Transverse colon (tissue), 4 donors: ENCODE measurements at regions not wholly inside any gene's neighbourhood (a gene's known extent, or its start where the extent isn't known, plus 50 kb on each side); places are given as distances from the start of the nearest gene placed in this dataset.

Source experiments
- DNase-seq: peaks from one replicate; pipeline ENCODE4 v3.0.0-alpha.2; 2019
- H3K27ac ChIP-seq, 4 donors: fragments of 200-600 bp; sonication (generic); 2 replicates each; pipeline ENCODE4 v1.5.1; 2016 to 2018; ENCODE audit warnings: inconsistent platforms in 4 of 4
- H3K27me3 ChIP-seq: fragments of 200-600 bp; sonication (generic); 2 replicates; pipeline ENCODE4 v1.5.1; 2017; ENCODE audit warnings: inconsistent platforms
- H3K36me3 ChIP-seq, 4 donors: fragments of 200-600 bp; sonication (generic); 2 replicates each; pipeline ENCODE4 v1.5.1; 2017 to 2019; ENCODE audit warnings: inconsistent platforms in 4 of 4
- H3K4me1 ChIP-seq, 4 donors: fragments of 200-600 bp; sonication (generic); 2 replicates each; pipeline ENCODE4 v1.5.1; 2017 to 2020; ENCODE audit warnings: inconsistent platforms in 4 of 4
- H3K4me3 ChIP-seq, 4 donors: fragments of 200-600 bp; sonication (generic); 1 replicate in 1 of 4; 2 replicates in 3 of 4; pipeline versions ENCODE4 v1.5.1 to v1.6.1; 2017 to 2019; ENCODE audit warnings: inconsistent platforms in 4 of 4
- H3K9me3 ChIP-seq, 2 donors: fragments of 200-600 bp; sonication (generic); 2 replicates each; pipeline ENCODE4 v1.5.1; 2017 to 2019; ENCODE audit warnings: inconsistent platforms in 2 of 2
- EP300 ChIP-seq: sonication (generic); formaldehyde crosslinking; IDR thresholded peaks from one replicate; pipeline ENCODE4 v1.6.1; 2017; ENCODE audit warnings: antibody characterized with exemption, low read depth
- POLR2A ChIP-seq: fragments of 450-650 bp; IDR thresholded peaks from one replicate; pipeline ENCODE4 v1.6.1; 2016; ENCODE audit warnings: antibody characterized with exemption, mild to moderate bottlenecking, moderate library complexity
- POLR2AphosphoS5 ChIP-seq, 3 donors: sonication (generic); formaldehyde crosslinking; IDR thresholded peaks; one replicate each; pipeline ENCODE4 v1.6.1; 2016; ENCODE audit warnings: antibody characterized with exemption in 3 of 3
- WGBS, 2 donors: methylation state at CpG; one replicate each; pipeline ENCODE4 v1.1.5; 2018; ENCODE audit warnings: low coverage in 1 of 2; 5-methylcytosine and 5-hydroxymethylcytosine counted together
- in situ Hi-C, 4 donors: fragments of 200-750 bp; cut with MboI; loops; one replicate each; pipeline versions ENCODE4 v1.15.0 to v1.15.1; 2017; ENCODE audit warnings: low sequenced_read_pairs in 3 of 4, low pct_ligation_motif_present in 1 of 4, low pct_unique_long_range_greater_than_20kb in 1 of 4
- intact Hi-C: fragments of 100-400 bp; cut with DNase I; formaldehyde crosslinking; loops from one replicate; pipeline ENCODE4 v1.15.1; 2023; ENCODE audit warnings: low total_unique reads
- TF ChIP-seq, protein P1 (sequence below), 5 experiments: fragments of 200-600 bp in 3 of 5; fragments of 450-650 bp in 2 of 5; sonication (generic) in 3 of 5; IDR thresholded peaks; 1 replicate in 2 of 5; 2 replicates in 3 of 5; pipeline ENCODE4 v1.5.1; 2016 to 2017; ENCODE audit warnings: antibody characterized with exemption in 5 of 5, inconsistent platforms in 3 of 5, mild to moderate bottlenecking in 2 of 5, moderate library complexity in 1 of 5

DNA sequence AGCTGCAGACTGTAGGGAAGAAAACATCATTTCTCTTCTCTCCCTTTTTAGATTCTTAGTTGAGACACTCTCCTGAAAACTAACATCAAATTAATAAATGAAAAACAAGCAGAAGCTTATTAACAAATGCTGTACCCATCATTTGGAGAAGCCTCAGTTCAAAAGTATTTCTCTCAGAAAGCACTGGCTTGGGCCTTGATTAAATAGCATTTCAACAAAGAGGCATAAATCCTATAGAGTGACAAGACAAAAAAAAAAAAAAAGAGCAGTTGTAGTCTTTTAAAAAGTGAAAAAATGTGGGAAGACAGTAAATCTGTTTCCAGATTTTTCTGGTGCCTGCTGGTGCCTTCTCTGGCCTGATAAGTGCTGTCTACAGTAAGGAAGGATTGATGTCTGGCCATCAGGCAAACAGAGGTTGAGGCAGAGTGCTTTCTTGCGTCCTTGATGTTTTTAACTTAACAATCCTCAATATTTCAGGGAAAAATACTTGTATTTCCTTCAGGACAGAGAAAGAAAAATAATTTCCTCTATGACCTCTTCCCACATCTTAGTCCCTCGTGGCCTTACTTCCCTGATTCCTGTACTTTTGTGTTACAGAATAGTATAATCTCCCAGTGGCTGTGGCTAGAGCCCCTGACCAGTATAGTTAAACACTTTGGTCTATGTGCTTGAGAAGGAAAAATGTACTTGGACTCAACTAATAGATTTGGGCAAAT is 300.5 kb downstream of the HGF start:
- H3K9me3 ChIP-seq, result no peaks in the 10 kb centered on the region
- no peak for TF ChIP-seq EP300
- H3K27ac ChIP-seq, result peak overlapping the region; percentile 58 to 75 (median 68)
- intact Hi-C loops (loop anchor here (10.0 kb wide), 1 partner anchor 765 kb away; no protein-coding TSS in a partner anchor), in situ Hi-C loops (loop anchor here (25.0 kb wide), 2 partner anchors 557 to 782 kb away; partner anchors contain the start of gene SEMA3C (in 4 of the 4))
- DNase-seq, result no peak
- 48 to 63% methylated on average over 1 to 2 of the region's 2 CpGs for WGBS, 2 donors
- H3K4me3 ChIP-seq, result no peak overlapping the region
- no peaks in the 10 kb centered on the region for H3K27me3 ChIP-seq
- H3K36me3 ChIP-seq, result no peaks in the 10 kb centered on the region
- H3K4me1 ChIP-seq, result peaks cover 0 to 24% (median 15%) of the 10 kb centered on the region in 4 donors

DNA sequence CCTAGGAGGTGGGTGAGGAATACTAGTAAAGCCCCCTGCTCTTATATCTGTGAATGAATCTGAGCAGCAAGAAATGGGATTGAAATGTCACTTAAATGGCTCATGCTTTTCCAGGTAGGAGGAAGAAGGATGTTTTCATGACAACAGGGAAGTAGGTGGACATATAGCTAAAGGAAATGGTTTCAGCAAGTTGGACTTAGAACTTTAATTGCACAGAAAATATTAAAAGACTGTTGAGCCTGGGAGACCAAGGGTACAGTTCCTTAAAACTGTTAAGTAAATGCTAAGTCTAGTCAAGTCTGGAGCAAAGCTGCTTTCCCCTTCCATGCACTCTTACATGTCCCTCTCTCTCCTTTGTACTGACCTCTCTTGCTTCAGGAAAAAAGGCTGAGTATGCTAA is 301.3 kb downstream of the HGF start:
- DNase-seq, result no peak
- Histone ChIP-seq H3K4me3 (no peak overlapping the region), H3K27ac (peak overlapping the region; percentile 58 to 75 (median 68)), H3K36me3 (no peaks in the 10 kb centered on the region), H3K27me3 (no peaks in the 10 kb centered on the region), H3K9me3 (no peaks in the 10 kb centered on the region), H3K4me1 (peaks cover 0 to 24% (median 15%) of the 10 kb centered on the region in 4 donors)
- intact Hi-C loops (loop anchor here (10.0 kb wide), 1 partner anchor 764 kb away; no protein-coding TSS in a partner anchor), in situ Hi-C loops (loop anchor here (25.0 kb wide), 2 partner anchors 556 to 781 kb away; partner anchors contain the start of gene SEMA3C (in 4 of the 4))
- TF ChIP-seq EP300 (no peak), POLR2A (no peak), POLR2AphosphoS5 (IDR thresholded peaks at IDR 0.05) (no peak)
- TF ChIP-seq, protein P1, sequence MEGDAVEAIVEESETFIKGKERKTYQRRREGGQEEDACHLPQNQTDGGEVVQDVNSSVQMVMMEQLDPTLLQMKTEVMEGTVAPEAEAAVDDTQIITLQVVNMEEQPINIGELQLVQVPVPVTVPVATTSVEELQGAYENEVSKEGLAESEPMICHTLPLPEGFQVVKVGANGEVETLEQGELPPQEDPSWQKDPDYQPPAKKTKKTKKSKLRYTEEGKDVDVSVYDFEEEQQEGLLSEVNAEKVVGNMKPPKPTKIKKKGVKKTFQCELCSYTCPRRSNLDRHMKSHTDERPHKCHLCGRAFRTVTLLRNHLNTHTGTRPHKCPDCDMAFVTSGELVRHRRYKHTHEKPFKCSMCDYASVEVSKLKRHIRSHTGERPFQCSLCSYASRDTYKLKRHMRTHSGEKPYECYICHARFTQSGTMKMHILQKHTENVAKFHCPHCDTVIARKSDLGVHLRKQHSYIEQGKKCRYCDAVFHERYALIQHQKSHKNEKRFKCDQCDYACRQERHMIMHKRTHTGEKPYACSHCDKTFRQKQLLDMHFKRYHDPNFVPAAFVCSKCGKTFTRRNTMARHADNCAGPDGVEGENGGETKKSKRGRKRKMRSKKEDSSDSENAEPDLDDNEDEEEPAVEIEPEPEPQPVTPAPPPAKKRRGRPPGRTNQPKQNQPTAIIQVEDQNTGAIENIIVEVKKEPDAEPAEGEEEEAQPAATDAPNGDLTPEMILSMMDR (IDR thresholded peaks at IDR 0.05), result no peak

DNA sequence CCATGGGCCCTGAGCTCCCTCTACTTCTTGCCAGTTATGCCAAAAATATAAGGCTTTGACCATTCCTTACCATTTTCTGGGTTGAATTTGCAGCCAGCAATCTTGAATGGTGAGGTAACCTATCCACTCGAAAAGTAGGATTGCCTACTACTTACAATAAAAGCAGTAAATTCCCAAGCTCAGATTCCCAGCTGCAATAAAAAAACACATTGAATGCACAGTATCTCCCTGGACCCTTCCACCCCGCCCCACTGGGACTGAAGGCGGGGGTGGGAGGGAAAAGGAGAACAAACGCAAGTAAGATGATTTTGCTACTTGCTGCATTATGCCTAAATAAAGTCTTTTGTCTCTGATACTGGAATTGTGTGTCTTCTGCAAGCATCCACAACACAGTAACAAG is 301.9 kb downstream of the HGF start:
- in situ Hi-C loops, result loop anchor here (25.0 kb wide), 2 partner anchors 556 to 781 kb away; partner anchors contain the start of gene SEMA3C (in 4 of the 4)
- intact Hi-C loops, result loop anchor here (10.0 kb wide), 1 partner anchor 763 kb away; no protein-coding TSS in a partner anchor
- Histone ChIP-seq H3K4me3 (no peak overlapping the region), H3K9me3 (no peaks in the 10 kb centered on the region), H3K4me1 (peaks cover 0 to 24% (median 15%) of the 10 kb centered on the region in 4 donors), H3K36me3 (no peaks in the 10 kb centered on the region), H3K27ac (peak overlapping the region; percentile 58 to 75 (median 68)), H3K27me3 (no peaks in the 10 kb centered on the region)
- peak; percentile 15 for DNase-seq
- 60 to 63% methylated on average over 1 to 4 of the region's 4 CpGs for WGBS, 2 donors
- TF ChIP-seq, protein P1 (IDR thresholded peaks at IDR 0.05), result no peak
- TF ChIP-seq EP300, result no peak
- TF ChIP-seq POLR2AphosphoS5 (IDR thresholded peaks at IDR 0.05), result no peak
- no peak for TF ChIP-seq POLR2A

DNA sequence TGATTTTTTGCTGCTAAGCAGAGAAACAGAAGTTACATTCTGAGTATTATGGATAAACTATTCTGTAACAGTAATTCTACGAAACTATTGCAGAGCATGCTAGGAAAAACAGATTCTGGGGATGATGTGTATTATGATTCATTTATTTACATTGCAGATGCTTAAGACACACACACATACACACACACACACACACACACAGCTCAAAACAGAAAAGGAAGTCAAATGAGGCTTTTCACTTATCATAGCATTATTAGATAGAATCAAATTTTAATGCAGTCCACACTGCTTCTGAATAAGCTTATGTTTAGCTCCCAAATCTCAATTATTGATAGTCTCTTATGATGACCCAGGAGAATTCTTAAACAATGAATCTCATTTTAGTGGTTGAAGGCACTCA is 307.2 kb downstream of the HGF start:
- H3K4me1 ChIP-seq, result peaks cover 0 to 3% (median under 1%) of the 10 kb centered on the region in 4 donors
- no peak overlapping the region for H3K27ac ChIP-seq
- no peaks in the 10 kb centered on the region for H3K9me3 ChIP-seq
- TF ChIP-seq POLR2AphosphoS5 (IDR thresholded peaks at IDR 0.05) (no peak), POLR2A (no peak), EP300 (no peak)
- TF ChIP-seq, protein P1 (IDR thresholded peaks at IDR 0.05), result no peak
- 73 to 77% methylated on average over 1 of the region's 1 CpG for WGBS, 2 donors
- in situ Hi-C loops, result loop anchor here (25.0 kb wide), 2 partner anchors 550 to 775 kb away; partner anchors contain the start of gene SEMA3C (in 4 of the 4)
- DNase-seq, result no peak
- H3K36me3 ChIP-seq, result no peaks in the 10 kb centered on the region
- no peaks in the 10 kb centered on the region for H3K27me3 ChIP-seq
- intact Hi-C loops, result loop anchor here (10.0 kb wide), 1 partner anchor 758 kb away; no protein-coding TSS in a partner anchor
- no peak overlapping the region for H3K4me3 ChIP-seq
